GM13977 (cell line): ENCODE measurements at regions not wholly inside any gene's neighbourhood (a gene's known extent, or its start where the extent isn't known, plus 50 kb on each side); places are given as distances from the start of the nearest gene placed in this dataset.

Source experiments
- DNase-seq: peaks from one replicate; pipeline ENCODE4 v3.0.0; 2012; ENCODE audit warnings: low spot score
- in situ Hi-C: fragments of 300-500 bp; cut with MboI; formaldehyde crosslinking; loops from one replicate; pipeline ENCODE4 v1.12.0; 2022; ENCODE audit warnings: low sequenced_read_pairs, low pct_unique_long_range_greater_than_20kb, mixed read lengths, inconsistent platforms; ENCODE audit not compliant: unreplicated experiment
- TF ChIP-seq, protein P1 (sequence below): IDR thresholded peaks from 2 replicates; pipeline ENCODE4 v1.5.1; 2012; ENCODE audit warnings: mild to moderate bottlenecking, control low read depth; ENCODE audit not compliant: insufficient read depth; ENCODE audit errors: extremely low read depth, missing control alignments

DNA sequence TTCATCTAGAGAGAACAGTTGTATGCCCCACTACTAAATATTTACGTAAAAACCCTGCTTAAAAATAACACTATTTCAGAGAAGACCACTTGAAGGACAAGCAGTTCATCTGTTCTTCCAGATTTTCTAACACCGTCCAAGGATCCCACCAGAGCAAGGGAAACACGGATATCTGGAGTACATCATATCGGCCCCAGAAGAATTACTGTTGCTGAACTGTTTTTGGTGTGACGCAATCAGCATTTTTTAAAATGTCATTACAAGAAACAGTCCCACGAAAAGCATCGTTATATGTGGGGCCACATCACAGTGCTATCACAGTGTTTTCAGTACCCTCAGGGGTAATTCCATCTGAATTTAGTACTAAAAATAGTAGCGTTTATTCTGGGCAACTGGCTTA, 134.5 kb upstream of the PKDCC start:
- no peak for DNase-seq
- TF ChIP-seq, protein P1, sequence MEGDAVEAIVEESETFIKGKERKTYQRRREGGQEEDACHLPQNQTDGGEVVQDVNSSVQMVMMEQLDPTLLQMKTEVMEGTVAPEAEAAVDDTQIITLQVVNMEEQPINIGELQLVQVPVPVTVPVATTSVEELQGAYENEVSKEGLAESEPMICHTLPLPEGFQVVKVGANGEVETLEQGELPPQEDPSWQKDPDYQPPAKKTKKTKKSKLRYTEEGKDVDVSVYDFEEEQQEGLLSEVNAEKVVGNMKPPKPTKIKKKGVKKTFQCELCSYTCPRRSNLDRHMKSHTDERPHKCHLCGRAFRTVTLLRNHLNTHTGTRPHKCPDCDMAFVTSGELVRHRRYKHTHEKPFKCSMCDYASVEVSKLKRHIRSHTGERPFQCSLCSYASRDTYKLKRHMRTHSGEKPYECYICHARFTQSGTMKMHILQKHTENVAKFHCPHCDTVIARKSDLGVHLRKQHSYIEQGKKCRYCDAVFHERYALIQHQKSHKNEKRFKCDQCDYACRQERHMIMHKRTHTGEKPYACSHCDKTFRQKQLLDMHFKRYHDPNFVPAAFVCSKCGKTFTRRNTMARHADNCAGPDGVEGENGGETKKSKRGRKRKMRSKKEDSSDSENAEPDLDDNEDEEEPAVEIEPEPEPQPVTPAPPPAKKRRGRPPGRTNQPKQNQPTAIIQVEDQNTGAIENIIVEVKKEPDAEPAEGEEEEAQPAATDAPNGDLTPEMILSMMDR = no peak
- in situ Hi-C loops = no loop called here

DNA sequence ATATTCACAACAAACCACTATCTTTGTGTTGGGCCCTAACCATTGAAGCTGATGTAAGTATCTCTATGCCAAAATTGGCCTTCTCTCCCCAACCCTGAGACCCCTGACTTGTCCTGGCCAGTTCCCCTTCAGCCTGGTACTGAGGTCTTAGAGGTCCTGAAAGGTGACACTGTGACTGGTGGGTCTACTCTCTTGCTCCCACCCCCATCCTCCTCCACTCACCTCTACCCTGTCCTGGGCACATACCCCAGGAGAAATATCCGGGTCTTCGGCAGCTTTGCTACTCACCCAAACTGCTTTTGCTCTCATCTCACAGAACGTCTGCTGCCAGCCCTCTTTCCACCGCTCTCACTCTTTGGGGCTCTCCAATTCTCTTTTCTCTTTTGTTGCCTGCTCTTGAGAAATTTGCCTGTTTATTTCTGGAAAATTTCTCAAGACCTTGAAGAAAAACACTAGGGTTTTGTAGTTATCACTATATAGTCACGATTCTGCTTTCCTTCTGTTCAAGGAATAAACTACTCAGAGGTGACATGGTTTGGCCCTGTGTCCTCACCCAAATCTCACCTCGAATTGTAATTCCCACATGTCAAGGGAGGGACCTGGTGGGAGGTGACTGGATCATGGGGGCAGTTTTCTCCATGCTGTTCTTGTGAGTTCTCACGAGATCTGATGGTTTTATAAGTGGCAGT, 133.8 kb upstream of the PKDCC start:
- in situ Hi-C loops = no loop called here
- no peak for DNase-seq
- TF ChIP-seq, protein P1 = no peak

DNA sequence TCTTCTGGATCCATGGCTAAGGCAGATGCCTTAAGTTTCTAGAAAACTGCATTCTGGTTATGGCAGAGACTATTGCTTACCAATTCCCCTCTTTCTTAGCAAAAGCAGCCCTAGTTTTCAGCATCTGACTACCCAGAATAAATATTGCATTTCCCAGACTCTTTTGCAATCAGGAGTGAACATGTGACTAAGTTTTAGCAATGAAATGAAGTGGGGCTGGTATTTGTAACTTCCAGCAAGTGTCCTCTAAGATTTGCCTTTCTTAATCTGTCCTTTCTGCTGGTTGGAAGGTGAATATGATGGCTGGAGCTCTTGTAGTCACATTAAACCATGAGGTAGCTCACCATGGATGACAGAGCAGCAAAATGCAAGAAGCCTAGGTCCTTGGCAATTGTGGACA, 132.9 kb upstream of the PKDCC start:
- in situ Hi-C loops = no loop called here
- TF ChIP-seq, protein P1 = no peak
- DNase-seq = no peak

DNA sequence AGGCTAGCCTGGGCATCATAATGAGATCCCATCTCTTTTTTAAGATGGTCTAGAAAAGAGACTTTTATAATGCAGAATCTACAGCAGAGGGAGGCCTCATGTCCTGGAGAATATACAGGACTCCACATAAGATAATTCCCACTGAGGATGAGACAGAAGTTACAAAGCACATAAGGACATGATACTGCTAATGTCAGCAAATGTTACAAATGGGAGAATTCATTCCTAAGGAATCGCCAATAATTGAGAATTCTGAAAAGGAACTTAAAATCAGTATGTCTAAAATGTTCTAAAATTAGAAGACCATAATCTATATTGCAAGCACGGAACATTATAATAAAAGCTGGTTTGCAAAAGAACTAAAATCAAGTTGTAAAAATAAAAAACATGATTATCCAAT, 131.6 kb upstream of the PKDCC start:
- in situ Hi-C loops = no loop called here
- no peak for DNase-seq
- TF ChIP-seq, protein P1 = no peak

DNA sequence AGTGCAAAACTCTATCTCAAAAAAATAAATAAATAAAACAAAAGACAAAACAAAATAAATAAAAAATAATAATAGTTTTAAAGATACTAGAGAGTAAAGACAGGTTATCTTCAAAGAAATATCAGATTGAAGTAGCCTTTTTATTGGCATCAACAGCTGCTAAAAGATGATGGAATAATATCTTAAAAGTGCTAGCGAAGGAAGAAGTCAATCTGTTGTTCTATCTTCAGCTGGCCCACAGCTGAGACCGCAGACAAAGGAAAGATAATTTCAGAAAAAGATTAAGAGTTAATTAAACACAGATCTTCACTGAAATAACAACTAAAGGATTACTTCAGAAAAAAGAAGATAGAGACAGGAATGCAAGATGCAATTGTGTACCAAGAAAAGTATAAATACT, 130.2 kb upstream of the PKDCC start:
- in situ Hi-C loops = no loop called here
- DNase-seq = no peak
- TF ChIP-seq, protein P1 = no peak

DNA sequence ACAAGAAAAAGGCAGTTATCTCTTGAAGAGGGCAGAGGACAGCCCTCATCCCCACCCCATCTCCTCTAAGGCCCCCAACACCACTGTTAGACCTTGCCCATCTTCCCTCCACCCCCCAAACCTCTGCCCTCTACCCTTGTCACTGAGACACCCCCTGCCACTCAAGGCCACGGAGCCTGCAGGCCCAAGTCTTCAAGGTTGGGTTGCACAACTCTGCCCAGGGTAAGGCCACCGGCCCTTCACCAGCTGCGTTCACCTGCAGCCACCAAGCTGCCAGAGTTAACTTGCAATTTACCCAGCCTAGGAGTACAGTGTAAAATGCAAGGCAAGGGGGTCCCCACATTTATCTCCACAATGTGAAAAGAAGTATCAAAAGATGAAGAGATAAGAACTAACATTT, 128.7 kb upstream of the PKDCC start:
- in situ Hi-C loops = no loop called here
- TF ChIP-seq, protein P1 = no peak
- no peak for DNase-seq

DNA sequence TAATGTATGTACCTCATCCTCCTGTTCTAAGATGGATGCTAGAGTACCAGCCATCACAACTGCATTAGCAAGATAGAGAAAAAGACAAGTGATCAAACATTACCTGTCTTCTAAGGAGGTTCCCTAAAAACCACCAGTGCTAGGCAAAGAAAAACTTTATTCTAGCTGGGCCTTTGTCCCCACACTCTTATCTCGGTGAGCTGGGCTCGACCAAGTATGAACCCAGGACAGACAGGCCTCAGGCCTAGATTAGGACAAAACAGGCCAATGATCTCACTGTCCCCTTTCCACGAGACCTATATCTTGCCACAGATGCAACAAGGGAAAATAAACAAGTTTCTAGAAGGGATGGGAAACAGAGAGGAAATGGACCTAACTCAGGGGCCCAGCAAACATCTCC, 127.6 kb upstream of the PKDCC start:
- in situ Hi-C loops = no loop called here
- no peak for DNase-seq
- TF ChIP-seq, protein P1 = no peak
